HEK293 (cell line): ENCODE measurements at regions not wholly inside any gene's neighbourhood (a gene's known extent, or its start where the extent isn't known, plus 50 kb on each side); places are given as distances from the start of the nearest gene placed in this dataset.

Source experiments
- CTCF ChIA-PET: fragments of 350-600 bp; formaldehyde crosslinking; extraction: SDS; loops from one replicate; lab custom pipeline; 2021; ENCODE audit warnings: antibody characterized with exemption; lab: Yijun Ruan, JAX
- POLR2A ChIA-PET: fragments of 300-600 bp; formaldehyde crosslinking; extraction: SDS; loops from one replicate; lab custom pipeline; 2020; ENCODE audit warnings: antibody characterized with exemption, inconsistent platforms; lab: Yijun Ruan, JAX
- H3K27ac ChIP-seq: fragments of 200-500 bp; sonication (Bioruptor generic); 2 replicates; pipeline ENCODE4 v1.5.1; 2014; ENCODE audit warnings: low read depth, low read length, control low read depth, inconsistent platforms; ENCODE audit errors: extremely low read depth
- H3K36me3 ChIP-seq, 2 experiments: fragments of 200-500 bp in 1 of 2; sonication (Bioruptor generic) in 1 of 2; 1 replicate in 1 of 2; 2 replicates in 1 of 2; pipeline ENCODE4 v1.5.1; 2014 to 2017; ENCODE audit warnings: inconsistent platforms in 2 of 2, low read length in 2 of 2; ENCODE audit not compliant: control insufficient read depth in 2 of 2, insufficient read depth in 1 of 2
- H3K4me1 ChIP-seq: fragments of 200-500 bp; sonication (Bioruptor generic); 2 replicates; pipeline ENCODE4 v1.5.1; 2014; ENCODE audit warnings: mild to moderate bottlenecking, low read length, inconsistent platforms; ENCODE audit not compliant: control insufficient read depth, insufficient read depth
- H3K4me3 ChIP-seq: 2 replicates; pipeline ENCODE4 v1.5.1; 2011; ENCODE audit warnings: low read depth, mild to moderate bottlenecking, control low read depth, low read length, moderate library complexity
- H3K9me3 ChIP-seq: fragments of 200-500 bp; sonication (Bioruptor generic); 2 replicates; pipeline ENCODE4 v1.5.1; 2014; ENCODE audit warnings: low read depth, low read length, inconsistent platforms; ENCODE audit not compliant: control insufficient read depth, insufficient read depth
- ATF2 ChIP-seq: fragments of 450-650 bp; formaldehyde crosslinking; IDR thresholded peaks from 2 replicates; pipeline ENCODE4 v1.5.1; 2016; ENCODE audit warnings: missing biosample characterization, missing genetic modification characterization, low read depth
- HIC1 ChIP-seq: fragments of 450-650 bp; formaldehyde crosslinking; IDR thresholded peaks from 2 replicates; pipeline ENCODE4 v1.5.1; 2016; ENCODE audit warnings: missing biosample characterization, missing genetic modification characterization
- KLF1 ChIP-seq: fragments of 450-650 bp; formaldehyde crosslinking; IDR thresholded peaks from 2 replicates; pipeline ENCODE4 v1.5.1; 2016; ENCODE audit warnings: missing biosample characterization, missing genetic modification characterization
- KLF17 ChIP-seq: fragments of 450-650 bp; formaldehyde crosslinking; IDR thresholded peaks from 2 replicates; pipeline ENCODE4 v1.5.1; 2016; ENCODE audit warnings: missing biosample characterization, missing genetic modification characterization
- KLF7 ChIP-seq: fragments of 450-650 bp; formaldehyde crosslinking; IDR thresholded peaks from 2 replicates; pipeline ENCODE4 v1.5.1; 2016; ENCODE audit warnings: missing biosample characterization, missing genetic modification characterization, borderline replicate concordance
- SALL2 ChIP-seq: fragments of 450-650 bp; formaldehyde crosslinking; IDR thresholded peaks from 2 replicates; pipeline ENCODE4 v1.5.0; 2017; ENCODE audit warnings: missing biosample characterization, mild to moderate bottlenecking, missing genetic modification characterization, borderline replicate concordance
- ZBTB44 ChIP-seq: fragments of 450-650 bp; IDR thresholded peaks from 2 replicates; pipeline ENCODE4 v1.5.1; 2018; ENCODE audit warnings: missing biosample characterization, mild to moderate bottlenecking, missing genetic modification characterization
- ZEB2 ChIP-seq: fragments of 450-650 bp; formaldehyde crosslinking; IDR thresholded peaks from 2 replicates; pipeline ENCODE4 v1.5.1; 2016; ENCODE audit warnings: missing biosample characterization, missing genetic modification characterization
- ZFP41 ChIP-seq: fragments of 450-650 bp; formaldehyde crosslinking; IDR thresholded peaks from 2 replicates; pipeline ENCODE4 v1.5.1; 2016; ENCODE audit warnings: missing biosample characterization, missing genetic modification characterization, borderline replicate concordance
- ZNF239 ChIP-seq: fragments of 450-650 bp; formaldehyde crosslinking; IDR thresholded peaks from 2 replicates; pipeline ENCODE4 v1.5.1; 2016; ENCODE audit warnings: missing biosample characterization, missing genetic modification characterization
- ZNF302 ChIP-seq: fragments of 450-650 bp; formaldehyde crosslinking; IDR thresholded peaks from 2 replicates; pipeline ENCODE4 v1.5.1; 2016; ENCODE audit warnings: missing biosample characterization, missing genetic modification characterization, low read depth
- ZNF341 ChIP-seq: fragments of 450-650 bp; formaldehyde crosslinking; IDR thresholded peaks from 2 replicates; pipeline ENCODE4; 2016; ENCODE audit warnings: low read depth, missing biosample characterization, missing genetic modification characterization
- ZNF501 ChIP-seq: fragments of 450-650 bp; formaldehyde crosslinking; IDR thresholded peaks from 2 replicates; pipeline ENCODE4 v1.5.1; 2016; ENCODE audit warnings: missing biosample characterization, missing genetic modification characterization
- ZNF518A ChIP-seq: fragments of 450-650 bp; formaldehyde crosslinking; conservative IDR thresholded peaks from 2 replicates; pipeline ENCODE4 v1.5.1; 2016; ENCODE audit warnings: low read depth, missing biosample characterization, missing genetic modification characterization
- ZNF548 ChIP-seq: fragments of 450-650 bp; formaldehyde crosslinking; IDR thresholded peaks from 2 replicates; pipeline ENCODE4 v1.5.1; 2016; ENCODE audit warnings: missing biosample characterization, missing genetic modification characterization
- ZNF558 ChIP-seq: fragments of 450-650 bp; formaldehyde crosslinking; IDR thresholded peaks from 2 replicates; pipeline ENCODE4 v1.5.1; 2016; ENCODE audit warnings: missing biosample characterization, missing genetic modification characterization
- ZNF580 ChIP-seq: fragments of 450-650 bp; formaldehyde crosslinking; IDR thresholded peaks from 2 replicates; pipeline ENCODE4 v1.5.1; 2016; ENCODE audit warnings: missing biosample characterization, missing genetic modification characterization
- ZNF777 ChIP-seq: fragments of 450-650 bp; formaldehyde crosslinking; IDR thresholded peaks from 2 replicates; pipeline ENCODE4 v1.5.1; 2017; ENCODE audit warnings: missing biosample characterization, missing genetic modification characterization, borderline replicate concordance
- ZSCAN5A ChIP-seq: fragments of 450-650 bp; formaldehyde crosslinking; IDR thresholded peaks from 2 replicates; pipeline ENCODE4 v1.5.1; 2016; ENCODE audit warnings: missing biosample characterization, missing genetic modification characterization

- no peaks in the 10 kb centered on the region for H3K9me3 ChIP-seq
- POLR2A ChIA-PET, result no interaction called here
- H3K36me3 ChIP-seq, result no peaks in the 10 kb centered on the region
- no peak overlapping the region for H3K27ac ChIP-seq
- H3K4me1 ChIP-seq, result peaks cover 4% of the 10 kb centered on the region
- peak; percentile 64 for TF ChIP-seq ZNF341 (tag by site-specific recombination)
- TF ChIP-seq ZBTB44, result no peak
- peak; percentile 95 for TF ChIP-seq ZEB2 (tag by site-specific recombination)
- 0 out of 2 replicates have a peak, but pooled peaks have one; percentile 20 for TF ChIP-seq HIC1 (tag by site-specific recombination)
- TF ChIP-seq, all 188 proteins: peak for 3
- CTCF ChIA-PET, result interaction anchor here (1.2 kb wide), 1 partner anchor 179 kb away, joined by 11 read pairs; no protein-coding TSS in a partner anchor
- no peak overlapping the region for H3K4me3 ChIP-seq
These were observed 171.8 kb upstream of the FOXF1 start for GRCh38 chr16:86338403-86339115.

- H3K27ac ChIP-seq, result no peak overlapping the region
- no peaks in the 10 kb centered on the region for H3K36me3 ChIP-seq
- no peak overlapping the region for H3K4me3 ChIP-seq
- ChIA-PET CTCF (interaction anchor here (0.6 to 3.7 kb wide), 5 partner anchors 14 to 976 kb away, joined by 3 to 38 read pairs (median 3); no protein-coding TSS in a partner anchor), POLR2A (no interaction called here)
- H3K9me3 ChIP-seq, result no peaks in the 10 kb centered on the region
- H3K4me1 ChIP-seq, result peaks cover 6% of the 10 kb centered on the region
- TF ChIP-seq ZNF239 (tag by site-specific recombination), result no peak
- no peak for TF ChIP-seq ZSCAN5A
- no peak for TF ChIP-seq ZNF777 (tag by site-specific recombination)
- TF ChIP-seq ZFP41 (tag by site-specific recombination), result no peak
- TF ChIP-seq ZNF518A (tag by site-specific recombination), result no peak
- TF ChIP-seq ZNF558 (tag by site-specific recombination), result no peak
- no peak for TF ChIP-seq KLF7 (tag by site-specific recombination)
- no peak for TF ChIP-seq KLF17 (tag by site-specific recombination)
- no peak for TF ChIP-seq ZNF580 (tag by site-specific recombination)
- no peak for TF ChIP-seq ATF2 (tag by site-specific recombination)
- TF ChIP-seq ZNF501 (tag by site-specific recombination), result no peak
- no peak for TF ChIP-seq ZNF548 (tag by site-specific recombination)
- no peak for TF ChIP-seq SALL2 (tag by site-specific recombination)
- no peak for TF ChIP-seq KLF1 (tag by site-specific recombination)
- no peak for TF ChIP-seq ZNF302 (tag by site-specific recombination)
These were observed 168.0 kb upstream of the FOXF1 start for GRCh38 chr16:86342161-86342834.
